ENCODE measurements at regions not wholly inside any gene's neighbourhood (a gene's known extent, or its start where the extent isn't known, plus 50 kb on each side); places are given as distances from the start of the nearest gene placed in this dataset.

- Mint-ChIP-seq H3K27ac (no peak overlapping the region), H3K4me3 (no peak overlapping the region), H3K36me3 (ENCODE audit: insufficient read depth in 2 of 2) (no peaks in the 10 kb centered on the region), H3K4me1 (ENCODE audit: low read depth) (no peaks in the 10 kb centered on the region), H3K9me3 (peaks cover 0 to 4% of the 10 kb centered on the region in 2 donors), H3K27me3 (ENCODE audit: low read depth) (no peaks in the 10 kb centered on the region)
- DNase-seq (no peak), ATAC-seq (replicated peaks in 1 of 2) (no peak)
Observed at GRCh38 chr3:161990036-161990435, 493.4 kb downstream of the OTOL1 start.

- H3K4me3 Mint-ChIP-seq = no peak overlapping the region
- ATAC-seq (replicated peaks in 1 of 2) = no peak
- no peak overlapping the region for H3K27ac Mint-ChIP-seq
- peaks cover 0 to 4% of the 10 kb centered on the region in 2 donors for H3K9me3 Mint-ChIP-seq
- no peaks in the 10 kb centered on the region for H3K27me3 Mint-ChIP-seq (ENCODE audit: low read depth)
- DNase-seq = no peak
- H3K4me1 Mint-ChIP-seq (ENCODE audit: low read depth) = no peaks in the 10 kb centered on the region
- no peaks in the 10 kb centered on the region for H3K36me3 Mint-ChIP-seq (ENCODE audit: insufficient read depth in 2 of 2)
Observed at GRCh38 chr3:161991901-161992540, 495.4 kb downstream of the OTOL1 start.

- Mint-ChIP-seq H3K36me3 (ENCODE audit: insufficient read depth in 2 of 2) (peaks cover 3 to 4% of the 10 kb centered on the region in 2 donors), H3K4me3 (no peak overlapping the region), H3K27me3 (ENCODE audit: low read depth) (no peaks in the 10 kb centered on the region), H3K9me3 (peaks cover 10 to 14% of the 10 kb centered on the region in 2 donors), H3K27ac (no peak overlapping the region), H3K4me1 (ENCODE audit: low read depth) (no peaks in the 10 kb centered on the region)
- no peak for DNase-seq
- ATAC-seq (replicated peaks in 1 of 2) = no peak
Observed at GRCh38 chr3:161999846-162000245, 503.2 kb downstream of the OTOL1 start.

GRCh38 chr3:162007722-162008121 is 511.1 kb downstream of the OTOL1 start:
- no peaks in the 10 kb centered on the region for H3K4me1 Mint-ChIP-seq (ENCODE audit: low read depth)
- H3K27me3 Mint-ChIP-seq (ENCODE audit: low read depth) = no peaks in the 10 kb centered on the region
- no peak for DNase-seq
- H3K4me3 Mint-ChIP-seq = no peak overlapping the region
- H3K27ac Mint-ChIP-seq = no peak overlapping the region
- peaks cover 4 to 11% of the 10 kb centered on the region in 2 donors for H3K9me3 Mint-ChIP-seq
- peaks cover 0 to 1% of the 10 kb centered on the region in 2 donors for H3K36me3 Mint-ChIP-seq (ENCODE audit: insufficient read depth in 2 of 2)
- ATAC-seq (replicated peaks in 1 of 2) = no peak

- no peak overlapping the region for H3K4me3 Mint-ChIP-seq
- H3K36me3 Mint-ChIP-seq (ENCODE audit: insufficient read depth in 2 of 2) = no peaks in the 10 kb centered on the region
- H3K27ac Mint-ChIP-seq = no peak overlapping the region
- ATAC-seq (replicated peaks in 1 of 2) (no peak), DNase-seq (no peak)
- peaks cover 4 to 5% of the 10 kb centered on the region in 2 donors for H3K9me3 Mint-ChIP-seq
- no peaks in the 10 kb centered on the region for H3K4me1 Mint-ChIP-seq (ENCODE audit: low read depth)
- no peaks in the 10 kb centered on the region for H3K27me3 Mint-ChIP-seq (ENCODE audit: low read depth)
Observed at GRCh38 chr3:162012633-162013032, 516.0 kb downstream of the OTOL1 start.

GRCh38 chr3:162014284-162014683 is 517.7 kb downstream of the OTOL1 start:
- ATAC-seq (replicated peaks in 1 of 2) (no peak), DNase-seq (no peak)
- Mint-ChIP-seq H3K27me3 (ENCODE audit: low read depth) (no peaks in the 10 kb centered on the region), H3K4me1 (ENCODE audit: low read depth) (no peaks in the 10 kb centered on the region), H3K9me3 (peaks cover 4 to 5% of the 10 kb centered on the region in 2 donors), H3K36me3 (ENCODE audit: insufficient read depth in 2 of 2) (no peaks in the 10 kb centered on the region), H3K27ac (no peak overlapping the region), H3K4me3 (no peak overlapping the region)

GRCh38 chr3:162015856-162016255 is 519.2 kb downstream of the OTOL1 start:
- no peaks in the 10 kb centered on the region for H3K4me1 Mint-ChIP-seq (ENCODE audit: low read depth)
- H3K9me3 Mint-ChIP-seq = peaks cover 3 to 4% of the 10 kb centered on the region in 2 donors
- no peak for ATAC-seq (replicated peaks in 1 of 2)
- H3K4me3 Mint-ChIP-seq = no peak overlapping the region
- no peak overlapping the region for H3K27ac Mint-ChIP-seq
- no peaks in the 10 kb centered on the region for H3K27me3 Mint-ChIP-seq (ENCODE audit: low read depth)
- H3K36me3 Mint-ChIP-seq (ENCODE audit: insufficient read depth in 2 of 2) = no peaks in the 10 kb centered on the region
- DNase-seq = no peak

- Mint-ChIP-seq H3K4me1 (ENCODE audit: low read depth) (no peaks in the 10 kb centered on the region), H3K27me3 (ENCODE audit: low read depth) (no peaks in the 10 kb centered on the region), H3K36me3 (ENCODE audit: insufficient read depth in 2 of 2) (no peaks in the 10 kb centered on the region), H3K27ac (no peak overlapping the region), H3K9me3 (no peaks in the 10 kb centered on the region), H3K4me3 (no peak overlapping the region)
- no peak for ATAC-seq (replicated peaks in 1 of 2)
- DNase-seq = no peak
Observed at GRCh38 chr3:162019817-162020216, 523.2 kb downstream of the OTOL1 start.

- Mint-ChIP-seq H3K4me1 (ENCODE audit: low read depth) (no peaks in the 10 kb centered on the region), H3K9me3 (peaks cover 2% of the 10 kb centered on the region in 2 donors), H3K36me3 (ENCODE audit: insufficient read depth in 2 of 2) (no peaks in the 10 kb centered on the region), H3K27ac (no peak overlapping the region), H3K27me3 (ENCODE audit: low read depth) (no peaks in the 10 kb centered on the region), H3K4me3 (no peak overlapping the region)
- no peak for ATAC-seq (replicated peaks in 1 of 2)
- no peak for DNase-seq
Observed at GRCh38 chr3:162021206-162021605, 524.6 kb downstream of the OTOL1 start.

- H3K4me3 Mint-ChIP-seq = no peak overlapping the region
- no peak for ATAC-seq (replicated peaks in 1 of 2)
- no peaks in the 10 kb centered on the region for H3K36me3 Mint-ChIP-seq (ENCODE audit: insufficient read depth in 2 of 2)
- H3K9me3 Mint-ChIP-seq = peaks cover 2% of the 10 kb centered on the region in 2 donors
- H3K27me3 Mint-ChIP-seq (ENCODE audit: low read depth) = no peaks in the 10 kb centered on the region
- no peak for DNase-seq
- H3K4me1 Mint-ChIP-seq (ENCODE audit: low read depth) = no peaks in the 10 kb centered on the region
- H3K27ac Mint-ChIP-seq = no peak overlapping the region
Observed at GRCh38 chr3:162022911-162023310, 526.3 kb downstream of the OTOL1 start.

- Mint-ChIP-seq H3K4me3 (no peak overlapping the region), H3K27me3 (ENCODE audit: low read depth) (no peaks in the 10 kb centered on the region), H3K36me3 (ENCODE audit: insufficient read depth in 2 of 2) (no peaks in the 10 kb centered on the region), H3K27ac (no peak overlapping the region), H3K4me1 (ENCODE audit: low read depth) (no peaks in the 10 kb centered on the region), H3K9me3 (peaks cover 6 to 14% of the 10 kb centered on the region in 2 donors)
- no peak for DNase-seq
- ATAC-seq (replicated peaks in 1 of 2) = no peak
Observed at GRCh38 chr3:162029736-162030135, 533.1 kb downstream of the OTOL1 start.

- ATAC-seq (replicated peaks in 1 of 2) (no peak), DNase-seq (no peak)
- H3K27ac Mint-ChIP-seq = no peak overlapping the region
- H3K9me3 Mint-ChIP-seq = peaks cover 3 to 10% of the 10 kb centered on the region in 2 donors
- no peaks in the 10 kb centered on the region for H3K36me3 Mint-ChIP-seq (ENCODE audit: insufficient read depth in 2 of 2)
- H3K27me3 Mint-ChIP-seq (ENCODE audit: low read depth) = no peaks in the 10 kb centered on the region
- H3K4me3 Mint-ChIP-seq = no peak overlapping the region
- H3K4me1 Mint-ChIP-seq (ENCODE audit: low read depth) = no peaks in the 10 kb centered on the region
Observed at GRCh38 chr3:162034368-162034767, 537.8 kb downstream of the OTOL1 start.

GRCh38 chr3:162041622-162042021 is 545.0 kb downstream of the OTOL1 start:
- Mint-ChIP-seq H3K4me3 (no peak overlapping the region), H3K36me3 (ENCODE audit: insufficient read depth in 2 of 2) (no peaks in the 10 kb centered on the region), H3K9me3 (peaks cover 0 to 4% of the 10 kb centered on the region in 2 donors), H3K27me3 (ENCODE audit: low read depth) (no peaks in the 10 kb centered on the region), H3K4me1 (ENCODE audit: low read depth) (no peaks in the 10 kb centered on the region), H3K27ac (no peak overlapping the region)
- DNase-seq (no peak), ATAC-seq (replicated peaks in 1 of 2) (no peak)

GRCh38 chr3:162052636-162053035 is 556.0 kb downstream of the OTOL1 start:
- Mint-ChIP-seq H3K4me1 (ENCODE audit: low read depth) (no peaks in the 10 kb centered on the region), H3K27me3 (ENCODE audit: low read depth) (no peaks in the 10 kb centered on the region), H3K4me3 (no peak overlapping the region), H3K36me3 (ENCODE audit: insufficient read depth in 2 of 2) (no peaks in the 10 kb centered on the region), H3K27ac (no peak overlapping the region), H3K9me3 (peaks cover 7 to 9% of the 10 kb centered on the region in 2 donors)
- no peak for DNase-seq
- ATAC-seq (replicated peaks in 1 of 2) = no peak

All from activated T-cell treated with anti-CD3 and anti-CD28 coated beads, Interleukin-2, amount 50 U/mL, for 72 hours (primary cell).